HG02981 (cell line): ENCODE measurements at regions not wholly inside any gene's neighbourhood (a gene's known extent, or its start where the extent isn't known, plus 50 kb on each side); places are given as distances from the start of the nearest gene placed in this dataset.

Experiments used
- ATAC-seq: cut with Tn5 transposase; IDR thresholded peaks from one replicate; pipeline ENCODE4 v1.9.1; 2021; ENCODE audit warnings: mild to moderate bottlenecking, moderate library complexity; ENCODE audit not compliant: unreplicated experiment

- ATAC-seq = no peak
Measured at GRCh38 chr9:79120533-79120932, 451.2 kb upstream of the TLE4 start.

GRCh38 chr9:79120941-79121340 is 450.8 kb upstream of the TLE4 start:
- no peak for ATAC-seq

- ATAC-seq = no peak
Measured at GRCh38 chr9:79123415-79123814, 448.4 kb upstream of the TLE4 start.

- no peak for ATAC-seq
Measured at GRCh38 chr9:79127661-79128060, 444.1 kb upstream of the TLE4 start.

- ATAC-seq = no peak
Measured at GRCh38 chr9:79129865-79130480, 441.8 kb upstream of the TLE4 start.

GRCh38 chr9:79131246-79131774 is 440.5 kb upstream of the TLE4 start:
- no peak for ATAC-seq

- no peak for ATAC-seq
Measured at GRCh38 chr9:79131824-79132377, 439.9 kb upstream of the TLE4 start.

GRCh38 chr9:79134654-79135053 is 437.1 kb upstream of the TLE4 start:
- no peak for ATAC-seq

GRCh38 chr9:79135681-79136415 is 435.9 kb upstream of the TLE4 start:
- ATAC-seq = no peak

- ATAC-seq = no peak
Measured at GRCh38 chr9:79140751-79141150, 431.0 kb upstream of the TLE4 start.

GRCh38 chr9:79143211-79143610 is 428.6 kb upstream of the TLE4 start:
- ATAC-seq = no peak

GRCh38 chr9:79145442-79145841 is 426.3 kb upstream of the TLE4 start:
- no peak for ATAC-seq

GRCh38 chr9:79149585-79149984 is 422.2 kb upstream of the TLE4 start:
- ATAC-seq = no peak

GRCh38 chr9:79151791-79152190 is 420.0 kb upstream of the TLE4 start:
- ATAC-seq = no peak

- no peak for ATAC-seq
Measured at GRCh38 chr9:79152306-79152705, 419.5 kb upstream of the TLE4 start.

- no peak for ATAC-seq
Measured at GRCh38 chr9:79154806-79155205, 417.0 kb upstream of the TLE4 start.

GRCh38 chr9:79155308-79155707 is 416.5 kb upstream of the TLE4 start:
- no peak for ATAC-seq

GRCh38 chr9:79163544-79163943 is 408.2 kb upstream of the TLE4 start:
- no peak for ATAC-seq

GRCh38 chr9:79164406-79164805 is 407.4 kb upstream of the TLE4 start:
- no peak for ATAC-seq

- no peak for ATAC-seq
Measured at GRCh38 chr9:79165020-79165780, 406.6 kb upstream of the TLE4 start.

- no peak for ATAC-seq
Measured at GRCh38 chr9:79166005-79166404, 405.8 kb upstream of the TLE4 start.
